Keratinocyte (primary cell): ENCODE measurements at regions not wholly inside any gene's neighbourhood (a gene's known extent, or its start where the extent isn't known, plus 50 kb on each side); places are given as distances from the start of the nearest gene placed in this dataset.

Source experiments
- DNase-seq: peaks from one replicate; pipeline ENCODE4 v3.0.0-alpha.2; 2011; ENCODE audit warnings: low read depth, missing footprints, low spot score
- FAIRE-seq: peaks from 2 replicates; lab custom pipeline; 2011; peaks lifted over from hg19 to GRCh38; lab: Jason Lieb, UNC
- H2AFZ ChIP-seq: 2 replicates; pipeline ENCODE4 v1.6.0; 2012; ENCODE audit warnings: low read length, control low read depth, inconsistent platforms; ENCODE audit not compliant: control insufficient read depth
- H3K27ac ChIP-seq: 2 replicates; pipeline ENCODE4 v1.5.1; 2011; ENCODE audit warnings: low read length; ENCODE audit not compliant: control insufficient read depth, insufficient read depth
- H3K27me3 ChIP-seq: 3 replicates; pipeline ENCODE4 v1.6.0; 2011; ENCODE audit warnings: low read length; ENCODE audit not compliant: control insufficient read depth, insufficient read depth; ENCODE audit errors: extremely low read depth
- H3K36me3 ChIP-seq, 2 experiments: 2 replicates in 1 of 2; 3 replicates in 1 of 2; pipeline ENCODE4 v1.5.1; 2011; ENCODE audit warnings: low read length in 2 of 2, mild to moderate bottlenecking in 1 of 2; ENCODE audit not compliant: control insufficient read depth in 2 of 2, insufficient read depth in 2 of 2; ENCODE audit errors: extremely low read depth in 1 of 2
- H3K4me1 ChIP-seq: 3 replicates; pipeline ENCODE4 v1.5.1; 2011; ENCODE audit warnings: low read length; ENCODE audit not compliant: control insufficient read depth, insufficient read depth; ENCODE audit errors: extremely low read depth
- H3K4me2 ChIP-seq: 3 replicates; pipeline ENCODE4 v1.6.0; 2011; ENCODE audit warnings: low read depth, low read length; ENCODE audit not compliant: control insufficient read depth, insufficient read depth; ENCODE audit errors: extremely low read depth
- H3K4me3 ChIP-seq, 3 experiments: fragments of 200-600 bp in 1 of 3; sonication (generic) in 1 of 3; 2 replicates in 2 of 3; 3 replicates in 1 of 3; pipeline ENCODE4 v1.5.1; 2011 to 2016; ENCODE audit warnings: low read length in 3 of 3, mild to moderate bottlenecking in 3 of 3, control low read depth in 2 of 3, inconsistent platforms in 1 of 3, low read depth in 1 of 3, mixed read lengths in 1 of 3, mixed run types in 1 of 3, moderate library complexity in 1 of 3; ENCODE audit not compliant: control insufficient read depth in 2 of 3, insufficient read depth in 2 of 3; ENCODE audit errors: extremely low read depth in 1 of 3
- H3K79me2 ChIP-seq: 2 replicates; pipeline ENCODE4 v1.6.0; 2012; ENCODE audit warnings: low read length; ENCODE audit not compliant: control insufficient read depth, insufficient read depth
- H3K9ac ChIP-seq: 3 replicates; pipeline ENCODE4 v1.6.0; 2011; ENCODE audit warnings: low read length; ENCODE audit not compliant: control insufficient read depth, insufficient read depth; ENCODE audit errors: extremely low read depth
- H3K9me1 ChIP-seq: 3 replicates; pipeline ENCODE4 v1.6.0; 2011; ENCODE audit warnings: low read length; ENCODE audit not compliant: control insufficient read depth, insufficient read depth; ENCODE audit errors: extremely low read depth
- H3K9me3 ChIP-seq: 2 replicates; pipeline ENCODE4 v1.5.1; 2012; ENCODE audit warnings: low read depth, low read length; ENCODE audit not compliant: control insufficient read depth
- H4K20me1 ChIP-seq: 3 replicates; pipeline ENCODE4 v1.6.0; 2011; ENCODE audit warnings: low read length; ENCODE audit not compliant: control insufficient read depth, insufficient read depth; ENCODE audit errors: extremely low read depth
- CTCF ChIP-seq, 3 experiments: IDR thresholded peaks in 1 of 3; conservative IDR thresholded peaks in 1 of 3; optimal IDR thresholded peaks in 1 of 3; 2 replicates in 2 of 3; 3 replicates in 1 of 3; pipeline versions ENCODE3 to v1.5.1; 2011; ENCODE audit warnings: low read length in 3 of 3, mild to moderate bottlenecking in 3 of 3, moderate library complexity in 2 of 3, control low read depth in 1 of 3, inconsistent platforms in 1 of 3; ENCODE audit not compliant: insufficient read depth in 2 of 3; ENCODE audit errors: extremely low read depth in 1 of 3
- EZH2 ChIP-seq: IDR thresholded peaks from one replicate; pipeline ENCODE4 v1.6.1; 2012; ENCODE audit warnings: inconsistent platforms, mild to moderate bottlenecking, low read length, moderate library complexity
- dilution Hi-C: fragments of 300-500 bp; cut with MboI; formaldehyde crosslinking; loops from one replicate; pipeline ENCODE4 v1.7.0; 2020; ENCODE audit warnings: low sequenced_read_pairs; ENCODE audit not compliant: extremely low pct_ligation_motif_present

DNA sequence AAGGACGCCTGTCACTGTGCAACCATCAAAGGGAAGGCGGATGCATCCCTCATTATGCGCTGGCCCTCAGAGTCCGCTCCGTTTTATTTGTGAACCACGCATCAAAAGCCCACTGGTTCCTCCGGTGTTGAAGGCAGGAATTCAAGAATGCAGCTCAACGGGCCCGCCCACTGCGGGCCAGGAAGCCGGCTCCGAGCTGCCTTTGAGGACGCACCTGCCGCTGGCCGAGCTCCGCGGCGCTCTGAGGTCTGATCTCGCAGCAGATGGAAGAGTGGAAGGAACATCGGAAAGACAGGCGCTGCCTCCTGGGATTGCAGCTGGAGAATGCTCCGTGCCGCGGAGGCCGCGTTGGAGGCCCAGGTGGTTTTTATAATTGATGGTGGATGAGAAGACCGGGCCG lies 56.9 kb upstream of the ADGRA1 start:
- Histone ChIP-seq H3K79me2 (no peaks in the 10 kb centered on the region), H3K9me3 (no peaks in the 10 kb centered on the region), H3K4me2 (no peak overlapping the region), H3K4me3 (no peak overlapping the region), H3K9me1 (no peaks in the 10 kb centered on the region), H3K27me3 (peaks cover 25% of the 10 kb centered on the region), H2AFZ (no peak overlapping the region), H3K36me3 (no peaks in the 10 kb centered on the region), H4K20me1 (no peaks in the 10 kb centered on the region), H3K4me1 (no peaks in the 10 kb centered on the region), H3K27ac (no peak overlapping the region), H3K9ac (no peak overlapping the region)
- no peak for FAIRE-seq
- DNase-seq, result no peak
- dilution Hi-C loops, result no loop called here
- TF ChIP-seq CTCF (optimal IDR thresholded peaks at IDR 0.05 in 1 of 3, IDR thresholded peaks at IDR 0.05 in 1 of 3, conservative IDR thresholded peaks at IDR 0.05 in 1 of 3; ENCODE audit: extremely low read depth in 1 of 3, insufficient read depth in 2 of 3, low read length in 3 of 3), result no peak
- TF ChIP-seq EZH2, result no peak

GRCh38 chr10:133030126-133030525 lies 57.6 kb upstream of the ADGRA1 start:
- TF ChIP-seq CTCF (optimal IDR thresholded peaks at IDR 0.05 in 1 of 3, IDR thresholded peaks at IDR 0.05 in 1 of 3, conservative IDR thresholded peaks at IDR 0.05 in 1 of 3; ENCODE audit: extremely low read depth in 1 of 3, insufficient read depth in 2 of 3, low read length in 3 of 3) (no peak), EZH2 (no peak)
- DNase-seq (no peak), FAIRE-seq (no peak)
- H3K9ac ChIP-seq, result no peak overlapping the region
- no peak overlapping the region for H3K27ac ChIP-seq
- H3K36me3 ChIP-seq, result no peaks in the 10 kb centered on the region
- H3K9me1 ChIP-seq, result no peaks in the 10 kb centered on the region
- dilution Hi-C loops, result no loop called here
- H3K4me2 ChIP-seq, result no peak overlapping the region
- no peaks in the 10 kb centered on the region for H4K20me1 ChIP-seq
- no peak overlapping the region for H2AFZ ChIP-seq
- peaks cover 29% of the 10 kb centered on the region for H3K27me3 ChIP-seq
- no peaks in the 10 kb centered on the region for H3K9me3 ChIP-seq
- H3K4me1 ChIP-seq, result no peaks in the 10 kb centered on the region
- no peak overlapping the region for H3K4me3 ChIP-seq
- H3K79me2 ChIP-seq, result no peaks in the 10 kb centered on the region
